GM21367 (cell line): ENCODE measurements at regions not wholly inside any gene's neighbourhood (a gene's known extent, or its start where the extent isn't known, plus 50 kb on each side); places are given as distances from the start of the nearest gene placed in this dataset.

Experiments used
- ATAC-seq: cut with Tn5 transposase; IDR thresholded peaks from one replicate; pipeline ENCODE4 v1.9.1; 2021; ENCODE audit not compliant: unreplicated experiment

GRCh38 chr13:34647379-34648150 is 294.5 kb upstream of the NBEA start:
- no peak for ATAC-seq

- no peak for ATAC-seq
Observed at GRCh38 chr13:34654203-34654602, 287.9 kb upstream of the NBEA start.

GRCh38 chr13:34654647-34655046 is 287.4 kb upstream of the NBEA start:
- no peak for ATAC-seq

GRCh38 chr13:34655554-34655953 is 286.5 kb upstream of the NBEA start:
- ATAC-seq: no peak

- ATAC-seq: no peak
Observed at GRCh38 chr13:34657716-34658115, 284.4 kb upstream of the NBEA start.

GRCh38 chr13:34667286-34668218 is 274.5 kb upstream of the NBEA start:
- ATAC-seq: no peak

- ATAC-seq: no peak
Observed at GRCh38 chr13:34671137-34671536, 270.9 kb upstream of the NBEA start.

- ATAC-seq: no peak
Observed at GRCh38 chr13:34672631-34673030, 269.4 kb upstream of the NBEA start.

- no peak for ATAC-seq
Observed at GRCh38 chr13:34675626-34676025, 266.4 kb upstream of the NBEA start.

- ATAC-seq: no peak
Observed at GRCh38 chr13:34678154-34678553, 263.9 kb upstream of the NBEA start.

- no peak for ATAC-seq
Observed at GRCh38 chr13:34681405-34681955, 260.6 kb upstream of the NBEA start.

GRCh38 chr13:34695063-34695462 is 247.0 kb upstream of the NBEA start:
- ATAC-seq: no peak

GRCh38 chr13:34696296-34696695 is 245.8 kb upstream of the NBEA start:
- ATAC-seq: no peak

- no peak for ATAC-seq
Observed at GRCh38 chr13:34696741-34697140, 245.3 kb upstream of the NBEA start.

- ATAC-seq: no peak
Observed at GRCh38 chr13:34698945-34699344, 243.1 kb upstream of the NBEA start.

GRCh38 chr13:34700155-34700554 is 241.9 kb upstream of the NBEA start:
- no peak for ATAC-seq

GRCh38 chr13:34701919-34702318 is 240.2 kb upstream of the NBEA start:
- ATAC-seq: no peak

GRCh38 chr13:34708566-34709313 is 233.3 kb upstream of the NBEA start:
- no peak for ATAC-seq

- ATAC-seq: no peak
Observed at GRCh38 chr13:34719060-34719875, 222.8 kb upstream of the NBEA start.

GRCh38 chr13:34720618-34721017 is 221.5 kb upstream of the NBEA start:
- no peak for ATAC-seq
